Naive thymus-derived CD8-positive, alpha-beta T cell (primary cell): ENCODE measurements at regions not wholly inside any gene's neighbourhood (a gene's known extent, or its start where the extent isn't known, plus 50 kb on each side); places are given as distances from the start of the nearest gene placed in this dataset.
"Not testable (repeated sequence)": the region's sequence is repeated elsewhere in the genome, so short reads cannot be mapped to it uniquely, and the experiment has no call there.

Experiments used
- ATAC-seq, 2 donors: fragments of 150-1000 bp; cut with Tn5 transposase in 1 of 2; sonication (Bioruptor Pico), chemical (Tn5 transposase) in 1 of 2; 1 replicate in 1 of 2; 2 replicates in 1 of 2; pipeline ENCODE4 v1.10.0; 2021; ENCODE audit warnings: mild to moderate bottlenecking in 2 of 2, moderate library complexity in 2 of 2
- POLR2A ChIA-PET: fragments of 350-600 bp; sonication (Branson Sonifier 250); formaldehyde crosslinking; loops from one replicate; lab custom pipeline; 2021; ENCODE audit warnings: antibody characterized with exemption; lab: Charles Lee
- DNase-seq, 10 donors: peaks; one replicate each; pipeline versions ENCODE4 v3.0.0 to v3.0.0-alpha.2; 2020 to 2022
- H3K27ac Mint-ChIP-seq, 10 donors: one replicate each; pipeline ENCODE4 v1.8.0; 2020 to 2022; ENCODE audit warnings: mild to moderate bottlenecking in 10 of 10, mixed read lengths in 10 of 10, moderate library complexity in 4 of 10, inconsistent platforms in 1 of 10
- H3K27me3 Mint-ChIP-seq, 5 donors: one replicate each; pipeline ENCODE4 v1.8.0; 2021 to 2022; ENCODE audit warnings: mixed read lengths in 5 of 5
- H3K36me3 Mint-ChIP-seq, 3 donors: one replicate each; pipeline ENCODE4 v1.8.0; 2020 to 2022; ENCODE audit warnings: mixed read lengths in 3 of 3, mild to moderate bottlenecking in 2 of 3, inconsistent platforms in 1 of 3
- H3K4me1 Mint-ChIP-seq, 4 donors: one replicate each; pipeline ENCODE4 v1.8.0; 2021 to 2022; ENCODE audit warnings: mixed read lengths in 4 of 4
- H3K4me3 Mint-ChIP-seq, 10 donors: one replicate each; pipeline ENCODE4 v1.8.0; 2020 to 2022; ENCODE audit warnings: mild to moderate bottlenecking in 10 of 10, mixed read lengths in 10 of 10, moderate library complexity in 6 of 10, inconsistent platforms in 1 of 10
- H3K9me3 Mint-ChIP-seq, 9 donors: one replicate each; pipeline ENCODE4 v1.8.0; 2020 to 2022; ENCODE audit warnings: mixed read lengths in 9 of 9, mild to moderate bottlenecking in 3 of 9, inconsistent platforms in 1 of 9, moderate library complexity in 1 of 9

GRCh38 chr7:106566196-106566595 is 94.8 kb downstream of the CCDC71L start:
- H3K4me3 Mint-ChIP-seq = no peak overlapping the region
- DNase-seq (no peak), ATAC-seq (no peak)
- no peaks in the 10 kb centered on the region for H3K9me3 Mint-ChIP-seq
- H3K27ac Mint-ChIP-seq = no peak overlapping the region
- no peaks in the 10 kb centered on the region for H3K36me3 Mint-ChIP-seq
- H3K4me1 Mint-ChIP-seq = no peaks in the 10 kb centered on the region
- H3K27me3 Mint-ChIP-seq = peaks cover 0 to 14% (median 3%) of the 10 kb centered on the region in 5 donors
- POLR2A ChIA-PET = no interaction called here

GRCh38 chr7:106565428-106565827 is 95.5 kb downstream of the CCDC71L start:
- Mint-ChIP-seq H3K27ac (no peak overlapping the region), H3K36me3 (no peaks in the 10 kb centered on the region), H3K4me1 (no peaks in the 10 kb centered on the region), H3K4me3 (no peak overlapping the region), H3K27me3 (peaks cover 0 to 14% (median 3%) of the 10 kb centered on the region in 5 donors), H3K9me3 (no peaks in the 10 kb centered on the region)
- POLR2A ChIA-PET = no interaction called here
- DNase-seq = no peak
- no peak for ATAC-seq

DNA sequence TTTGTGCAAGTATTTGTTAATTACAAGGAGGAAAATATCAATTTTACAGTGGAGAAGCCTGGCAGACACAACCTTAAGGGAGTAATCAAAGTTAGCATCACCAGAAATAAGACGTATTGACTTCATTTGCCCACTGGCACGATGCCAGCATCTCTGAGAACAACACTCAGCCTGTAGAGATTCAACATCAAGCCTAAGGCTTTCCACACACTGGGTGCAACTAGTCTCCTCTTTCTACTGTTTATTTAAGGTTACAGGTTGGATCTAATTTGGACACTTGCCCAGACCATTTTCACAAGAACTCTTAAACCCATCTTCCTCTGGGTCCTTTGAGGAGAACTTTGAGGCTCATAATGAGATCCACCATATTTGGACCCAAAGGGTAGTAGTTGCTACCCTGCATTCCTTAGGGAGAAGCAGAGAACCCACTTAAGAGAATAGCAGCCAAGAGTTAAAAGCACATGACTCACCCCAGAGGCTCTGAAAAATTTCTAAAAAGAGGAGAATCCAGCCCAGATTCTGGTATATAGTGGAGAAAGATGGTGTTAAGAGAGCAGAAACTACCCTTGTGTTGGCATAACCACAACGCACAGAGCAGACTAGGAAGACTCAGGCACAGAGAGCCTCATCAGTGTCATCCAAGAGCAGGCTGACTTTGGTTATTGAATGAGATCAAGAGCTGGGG is 97.3 kb downstream of the CCDC71L start:
- POLR2A ChIA-PET = no interaction called here
- no peaks in the 10 kb centered on the region for H3K36me3 Mint-ChIP-seq
- H3K27me3 Mint-ChIP-seq = peaks cover 2 to 18% (median 3%) of the 10 kb centered on the region in 5 donors
- no peak overlapping the region for H3K4me3 Mint-ChIP-seq
- no peaks in the 10 kb centered on the region for H3K4me1 Mint-ChIP-seq
- no peak overlapping the region for H3K27ac Mint-ChIP-seq
- DNase-seq (no peak), ATAC-seq (no peak)
- H3K9me3 Mint-ChIP-seq = peaks cover 0 to 8% (median 0%) of the 10 kb centered on the region in 9 donors

GRCh38 chr7:106562711-106563366 is 98.1 kb downstream of the CCDC71L start:
- Mint-ChIP-seq H3K4me1 (no peaks in the 10 kb centered on the region), H3K27ac (no peak overlapping the region), H3K4me3 (no peak overlapping the region), H3K27me3 (peaks cover 2 to 18% (median 3%) of the 10 kb centered on the region in 5 donors), H3K36me3 (no peaks in the 10 kb centered on the region), H3K9me3 (peaks cover 0 to 16% (median 0%) of the 10 kb centered on the region in 9 donors)
- ATAC-seq (no peak), DNase-seq (no peak)
- POLR2A ChIA-PET = no interaction called here

DNA sequence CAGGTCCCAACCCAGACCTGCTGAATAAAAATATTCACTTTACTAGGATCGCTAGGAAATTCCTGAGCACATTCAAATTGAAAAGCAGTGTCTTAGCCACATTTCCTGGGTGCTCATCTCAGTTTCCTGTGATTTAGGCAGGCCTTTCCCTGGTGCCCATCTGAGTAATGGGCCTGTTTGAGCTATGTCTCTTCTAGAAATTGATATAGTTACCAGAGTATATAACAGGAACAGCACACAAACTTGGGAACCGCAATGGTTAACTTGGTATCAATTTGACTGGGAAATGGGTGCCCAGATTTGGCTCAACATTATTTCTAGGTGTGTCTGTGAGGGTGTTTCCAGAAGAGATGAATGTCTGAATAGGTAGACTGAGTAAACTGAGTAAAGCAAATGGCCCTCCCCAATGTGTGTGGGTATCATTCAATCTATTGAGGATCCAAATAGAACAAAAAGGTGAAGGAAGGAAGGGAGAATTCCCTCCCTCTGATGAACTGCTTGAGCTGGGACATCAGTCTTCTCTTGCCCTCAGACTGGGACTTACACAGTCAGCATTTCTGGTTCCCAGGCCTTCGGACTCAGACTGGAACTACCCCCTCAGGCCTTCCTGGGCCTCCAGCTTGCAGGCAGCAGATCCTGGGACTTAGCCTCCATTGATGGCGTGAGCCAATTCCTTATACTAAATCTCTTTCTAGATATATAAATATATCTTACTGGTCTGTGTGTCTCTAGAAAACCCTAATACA is 99.1 kb downstream of the CCDC71L start:
- no peak for ATAC-seq
- POLR2A ChIA-PET = no interaction called here
- H3K4me1 Mint-ChIP-seq = no peaks in the 10 kb centered on the region
- no peak overlapping the region for H3K27ac Mint-ChIP-seq
- peaks cover 0 to 18% (median 3%) of the 10 kb centered on the region in 5 donors for H3K27me3 Mint-ChIP-seq
- no peak overlapping the region for H3K4me3 Mint-ChIP-seq
- H3K9me3 Mint-ChIP-seq = peaks cover 0 to 21% (median 0%) of the 10 kb centered on the region in 9 donors
- DNase-seq = no peak
- H3K36me3 Mint-ChIP-seq = no peaks in the 10 kb centered on the region

DNA sequence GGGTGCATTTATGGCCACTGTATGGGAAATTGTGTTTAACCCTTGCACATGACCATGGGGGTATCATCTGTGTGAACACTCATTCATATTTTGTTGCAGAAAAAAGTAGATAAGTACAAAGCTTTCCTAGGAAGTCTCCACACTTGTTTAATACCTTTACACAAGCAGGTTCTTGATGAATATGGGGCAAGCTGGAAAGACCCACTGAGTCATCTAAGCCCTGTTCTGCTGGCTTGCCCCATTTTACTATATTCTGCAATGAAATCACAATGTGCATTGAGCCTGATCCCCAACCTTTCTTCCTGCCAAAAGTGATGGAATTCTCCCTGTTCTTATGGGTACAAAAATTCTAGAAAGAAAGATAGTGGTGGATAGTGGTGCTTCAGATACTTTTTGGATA is 99.8 kb downstream of the CCDC71L start:
- Mint-ChIP-seq H3K36me3 (no peaks in the 10 kb centered on the region), H3K27me3 (peaks cover 0 to 12% (median 2%) of the 10 kb centered on the region in 5 donors), H3K27ac (no peak overlapping the region), H3K4me1 (no peaks in the 10 kb centered on the region), H3K4me3 (no peak overlapping the region), H3K9me3 (peaks cover 0 to 21% (median 0%) of the 10 kb centered on the region in 9 donors)
- POLR2A ChIA-PET = no interaction called here
- DNase-seq (no peak), ATAC-seq (no peak)

- peak overlapping the region in 1 of 10 donors; percentile 51 for H3K27ac Mint-ChIP-seq
- H3K4me1 Mint-ChIP-seq = no peaks in the 10 kb centered on the region
- POLR2A ChIA-PET = no interaction called here
- peaks cover 0 to 12% (median 2%) of the 10 kb centered on the region in 5 donors for H3K27me3 Mint-ChIP-seq
- DNase-seq (no peak), ATAC-seq (no peak)
- H3K4me3 Mint-ChIP-seq = no peak overlapping the region
- H3K36me3 Mint-ChIP-seq = no peaks in the 10 kb centered on the region
- H3K9me3 Mint-ChIP-seq = peaks cover 0 to 21% (median 0%) of the 10 kb centered on the region in 9 donors
Observed at GRCh38 chr7:106560482-106560881, 100.5 kb downstream of the CCDC71L start.

DNA sequence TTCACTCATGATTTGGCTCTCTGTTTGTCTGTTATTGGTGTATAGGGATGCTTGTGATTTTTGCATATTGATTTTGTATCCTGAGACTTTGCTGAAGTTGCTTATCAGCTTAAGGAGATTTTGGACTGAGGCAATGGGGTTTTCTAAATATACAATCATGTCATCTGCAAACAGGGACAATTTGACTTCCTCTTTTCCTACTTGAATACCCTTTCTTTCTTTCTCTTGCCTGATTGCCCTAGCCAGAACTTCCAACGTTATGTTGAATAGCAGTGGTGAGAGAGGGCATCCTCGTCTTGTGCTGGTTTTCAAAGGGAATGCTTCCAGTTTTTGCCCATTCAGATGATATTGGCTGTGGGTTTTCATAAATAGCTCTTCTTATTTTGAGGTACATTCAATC is 104.7 kb downstream of the CCDC71L start:
- H3K4me3 Mint-ChIP-seq, ATAC-seq, H3K36me3 Mint-ChIP-seq, DNase-seq, H3K27ac Mint-ChIP-seq, POLR2A ChIA-PET: not testable (repeated sequence)
- H3K27me3 Mint-ChIP-seq = peaks cover 0 to 12% (median 2%) of the 10 kb centered on the region in 5 donors
- H3K4me1 Mint-ChIP-seq = peaks cover 0 to 13% (median 0%) of the 10 kb centered on the region in 4 donors
- peaks cover 0 to 29% (median 9%) of the 10 kb centered on the region in 9 donors for H3K9me3 Mint-ChIP-seq

GRCh38 chr7:106554623-106555022 is 106.3 kb downstream of the CCDC71L start:
- peaks cover 0 to 13% (median 0%) of the 10 kb centered on the region in 4 donors for H3K4me1 Mint-ChIP-seq
- H3K9me3 Mint-ChIP-seq = peaks cover 0 to 29% (median 9%) of the 10 kb centered on the region in 9 donors
- ATAC-seq, POLR2A ChIA-PET, DNase-seq, H3K4me3 Mint-ChIP-seq, H3K36me3 Mint-ChIP-seq: not testable (repeated sequence)
- H3K27ac Mint-ChIP-seq = peak overlapping the region in 1 of 10 donors; percentile 56
- H3K27me3 Mint-ChIP-seq = peaks cover 0 to 12% (median 4%) of the 10 kb centered on the region in 5 donors

GRCh38 chr7:106553446-106553836 is 107.5 kb downstream of the CCDC71L start:
- Mint-ChIP-seq H3K4me3 (no peak overlapping the region), H3K9me3 (peaks cover 0 to 19% (median 7%) of the 10 kb centered on the region in 9 donors), H3K27me3 (peaks cover 0 to 4% (median 0%) of the 10 kb centered on the region in 5 donors), H3K36me3 (no peaks in the 10 kb centered on the region), H3K27ac (no peak overlapping the region), H3K4me1 (peaks cover 0 to 13% (median 0%) of the 10 kb centered on the region in 4 donors)
- POLR2A ChIA-PET = no interaction called here
- ATAC-seq = no peak
- no peak for DNase-seq

- DNase-seq = peak in 1 of 10 donors; percentile 10
- Mint-ChIP-seq H3K27me3 (peaks cover 0 to 4% (median 0%) of the 10 kb centered on the region in 5 donors), H3K4me3 (no peak overlapping the region), H3K36me3 (no peaks in the 10 kb centered on the region), H3K4me1 (peaks cover 0 to 13% (median 0%) of the 10 kb centered on the region in 4 donors), H3K27ac (no peak overlapping the region), H3K9me3 (peaks cover 0 to 16% (median 6%) of the 10 kb centered on the region in 9 donors)
- ATAC-seq = peak in 1 of 2 donors; percentile 33
- POLR2A ChIA-PET = no interaction called here
Observed at GRCh38 chr7:106552645-106553445, 108.1 kb downstream of the CCDC71L start.

DNA sequence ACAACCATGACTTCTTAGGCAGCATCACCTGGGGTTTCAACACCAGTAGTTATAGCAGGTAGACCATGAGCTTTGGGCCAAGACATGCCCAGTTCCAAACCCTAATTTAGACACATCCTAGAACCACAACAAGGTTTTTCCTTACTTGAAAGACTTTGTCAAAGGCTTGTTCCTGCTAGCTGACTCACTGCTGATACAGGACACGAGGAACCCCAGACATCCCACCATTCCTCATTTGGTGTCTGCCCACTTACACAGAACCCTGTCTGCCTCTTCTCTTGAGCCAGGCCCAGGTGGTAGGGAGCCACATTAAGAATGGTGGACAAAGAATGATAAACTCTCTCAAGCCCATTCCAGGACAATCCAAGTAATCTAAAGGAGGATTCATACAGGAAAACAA is 109.0 kb downstream of the CCDC71L start:
- no peak overlapping the region for H3K4me3 Mint-ChIP-seq
- peaks cover 0 to 3% (median 0%) of the 10 kb centered on the region in 5 donors for H3K27me3 Mint-ChIP-seq
- H3K27ac Mint-ChIP-seq = no peak overlapping the region
- POLR2A ChIA-PET = no interaction called here
- ATAC-seq (no peak), DNase-seq (no peak)
- H3K4me1 Mint-ChIP-seq = peaks cover 0 to 13% (median 0%) of the 10 kb centered on the region in 4 donors
- H3K9me3 Mint-ChIP-seq = peaks cover 0 to 16% (median 6%) of the 10 kb centered on the region in 9 donors
- H3K36me3 Mint-ChIP-seq = no peaks in the 10 kb centered on the region
